Transverse colon (tissue), 4 donors: ENCODE measurements at regions not wholly inside any gene's neighbourhood (a gene's known extent, or its start where the extent isn't known, plus 50 kb on each side); places are given as distances from the start of the nearest gene placed in this dataset.

ENCODE experiments used
- CTCF ChIP-seq, 5 experiments: fragments of 200-600 bp in 3 of 5; fragments of 450-650 bp in 2 of 5; sonication (generic) in 3 of 5; IDR thresholded peaks; 1 replicate in 2 of 5; 2 replicates in 3 of 5; pipeline ENCODE4 v1.5.1; 2016 to 2017; ENCODE audit warnings: antibody characterized with exemption in 5 of 5, inconsistent platforms in 3 of 5, mild to moderate bottlenecking in 2 of 5, moderate library complexity in 1 of 5
- POLR2A ChIP-seq: fragments of 450-650 bp; IDR thresholded peaks from one replicate; pipeline ENCODE4 v1.6.1; 2016; ENCODE audit warnings: antibody characterized with exemption, mild to moderate bottlenecking, moderate library complexity
- POLR2AphosphoS5 ChIP-seq, 3 donors: sonication (generic); formaldehyde crosslinking; IDR thresholded peaks; one replicate each; pipeline ENCODE4 v1.6.1; 2016; ENCODE audit warnings: antibody characterized with exemption in 3 of 3

GRCh38 chr17:51423421-51424160 lies 163.2 kb downstream of the UTP18 start:
- TF ChIP-seq CTCF (IDR thresholded peaks at IDR 0.05), result no peak
- TF ChIP-seq POLR2AphosphoS5 (IDR thresholded peaks at IDR 0.05), result no peak
- TF ChIP-seq POLR2A, result no peak
